ENCODE measurements at regions not wholly inside any gene's neighbourhood (a gene's known extent, or its start where the extent isn't known, plus 50 kb on each side); places are given as distances from the start of the nearest gene placed in this dataset.

GRCh38 chrX:63475200-63475599 lies 124.1 kb upstream of the SPIN4 start:
- no peak for DNase-seq (ENCODE audit: low read depth)
- TF ChIP-seq CTCF (IDR thresholded peaks at IDR 0.05; ENCODE audit: insufficient read depth, low read length), result no peak
- no peak overlapping the region for H3K4me3 ChIP-seq (ENCODE audit: low read depth, low read length)

DNA sequence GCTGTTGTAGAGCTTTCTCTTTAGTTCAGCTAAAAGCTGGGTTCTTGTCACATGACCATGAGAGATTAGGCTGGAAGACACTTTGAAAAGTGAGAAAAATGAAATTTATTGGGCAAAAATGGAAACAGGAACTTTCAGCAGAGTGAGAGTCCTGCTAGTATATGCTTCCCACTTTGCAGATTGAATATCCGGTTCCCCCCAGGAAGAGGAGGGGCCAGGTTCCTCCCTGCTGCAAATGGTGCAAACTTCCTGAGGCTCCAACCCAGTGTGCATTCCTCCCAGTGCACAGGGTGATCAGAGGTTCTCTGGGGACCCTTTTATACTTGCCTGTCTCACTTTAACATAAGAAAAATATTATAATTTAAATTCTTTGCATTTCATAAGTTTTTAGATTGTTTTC lies 119.9 kb upstream of the SPIN4 start:
- no peak overlapping the region for H3K4me3 ChIP-seq (ENCODE audit: low read depth, low read length)
- DNase-seq (ENCODE audit: low read depth), result no peak
- no peak for TF ChIP-seq CTCF (IDR thresholded peaks at IDR 0.05; ENCODE audit: insufficient read depth, low read length)

DNA sequence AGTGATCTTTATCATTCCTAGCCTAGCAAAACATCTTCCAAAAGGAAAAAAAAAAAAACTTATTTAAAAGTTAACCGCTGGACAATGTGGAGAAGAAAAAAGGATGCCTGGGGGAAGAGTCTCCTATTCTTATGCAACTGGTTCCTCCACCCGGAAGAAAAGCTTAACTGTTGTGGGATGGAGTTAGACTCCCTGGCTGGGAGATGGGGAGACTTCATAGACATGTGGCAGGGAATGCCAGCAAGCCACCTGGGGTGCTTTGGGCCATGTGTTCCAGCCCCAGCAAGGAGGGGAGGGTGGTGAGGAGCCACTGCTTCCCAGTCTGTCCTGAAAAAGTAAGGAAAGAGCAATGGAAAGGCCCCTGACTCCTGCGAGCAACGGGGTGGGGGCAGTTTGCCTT lies 119.4 kb upstream of the SPIN4 start:
- H3K4me3 ChIP-seq (ENCODE audit: low read depth, low read length), result no peak overlapping the region
- TF ChIP-seq CTCF (IDR thresholded peaks at IDR 0.05; ENCODE audit: insufficient read depth, low read length), result no peak
- no peak for DNase-seq (ENCODE audit: low read depth)

GRCh38 chrX:63466690-63467089 lies 115.6 kb upstream of the SPIN4 start:
- no peak for TF ChIP-seq CTCF (IDR thresholded peaks at IDR 0.05; ENCODE audit: insufficient read depth, low read length)
- DNase-seq (ENCODE audit: low read depth), result no peak
- no peak overlapping the region for H3K4me3 ChIP-seq (ENCODE audit: low read depth, low read length)

- TF ChIP-seq CTCF (IDR thresholded peaks at IDR 0.05; ENCODE audit: insufficient read depth, low read length), result no peak
These were observed 107.8 kb upstream of the SPIN4 start for GRCh38 chrX:63458981-63459380.

GRCh38 chrX:63453571-63453970 lies 102.4 kb upstream of the SPIN4 start:
- no peak overlapping the region for H3K4me3 ChIP-seq (ENCODE audit: low read depth, low read length)
- TF ChIP-seq CTCF (IDR thresholded peaks at IDR 0.05; ENCODE audit: insufficient read depth, low read length), result no peak
- DNase-seq (ENCODE audit: low read depth), result no peak

More at GRCh38 chrX:63458981-63459380, 107.8 kb upstream of the SPIN4 start:
- DNase-seq (ENCODE audit: low read depth), result no peak
- H3K4me3 ChIP-seq (ENCODE audit: low read depth, low read length), result no peak overlapping the region

DNA sequence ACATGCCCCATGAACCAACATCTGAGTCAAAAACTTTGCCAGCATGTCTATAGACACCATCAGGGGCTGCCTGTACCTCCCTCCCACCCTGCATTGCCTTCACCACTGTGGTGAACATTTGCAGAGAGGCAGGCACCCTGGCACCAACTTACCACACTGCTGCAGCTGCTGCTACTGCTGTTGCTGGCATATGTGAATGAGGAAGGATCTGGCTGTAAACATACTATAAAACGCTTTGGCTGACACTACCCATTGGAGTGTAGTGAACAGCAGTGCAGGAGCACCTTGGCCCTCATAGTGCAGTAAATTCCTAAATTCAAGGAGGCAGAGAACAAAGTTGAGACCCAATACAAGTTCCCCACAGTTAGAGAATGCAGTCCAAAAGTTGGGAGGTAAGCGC lies 90.6 kb upstream of the SPIN4 start:
- no peak for DNase-seq (ENCODE audit: low read depth)
- no peak for TF ChIP-seq CTCF (IDR thresholded peaks at IDR 0.05; ENCODE audit: insufficient read depth, low read length)
- H3K4me3 ChIP-seq (ENCODE audit: low read depth, low read length), result no peak overlapping the region
